GM12891 (cell line): ENCODE measurements at regions not wholly inside any gene's neighbourhood (a gene's known extent, or its start where the extent isn't known, plus 50 kb on each side); places are given as distances from the start of the nearest gene placed in this dataset.

Experiments
- POLR2A ChIP-seq: IDR thresholded peaks from 2 replicates; pipeline ENCODE4 v1.6.1; 2011; ENCODE audit warnings: low read depth, low read length, control low read depth
- POLR2AphosphoS5 ChIP-seq: IDR thresholded peaks from 2 replicates; pipeline ENCODE4 v1.6.1; 2011; ENCODE audit warnings: low read depth, low read length, control low read depth
- POU2F2 ChIP-seq: IDR thresholded peaks from 2 replicates; pipeline ENCODE4 v1.6.1; 2011; ENCODE audit warnings: low read depth, mild to moderate bottlenecking, control low read depth, low read length, moderate library complexity
- TAF1 ChIP-seq: IDR thresholded peaks from 2 replicates; pipeline ENCODE4 v1.6.1; 2011; ENCODE audit warnings: low read depth, low read length, control low read depth

DNA sequence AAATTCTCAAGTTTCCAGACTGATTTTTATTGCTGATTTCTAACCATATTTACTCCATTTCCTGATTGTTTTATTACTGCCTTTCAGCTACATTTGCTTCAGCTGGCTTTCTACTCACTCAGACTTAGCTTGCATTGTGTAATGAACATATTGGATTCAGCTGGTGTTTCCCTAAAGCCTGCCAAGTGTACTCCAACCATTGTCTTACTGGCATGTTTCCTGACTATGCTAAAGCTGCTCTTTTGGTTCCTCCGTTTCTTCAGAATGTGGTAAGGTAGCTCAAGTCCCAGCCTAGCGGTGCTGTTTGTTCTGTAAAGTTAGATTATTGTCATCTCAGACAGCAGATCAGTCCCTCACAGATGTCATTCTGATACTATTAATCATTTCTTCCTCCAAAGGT, 53.1 kb upstream of the GLRA2 start:
- TF ChIP-seq POLR2AphosphoS5 (no peak), POLR2A (no peak), TAF1 (no peak), POU2F2 (no peak)
